Stomach smooth muscle (tissue), 2 donors: ENCODE measurements at regions not wholly inside any gene's neighbourhood (a gene's known extent, or its start where the extent isn't known, plus 50 kb on each side); places are given as distances from the start of the nearest gene placed in this dataset.

Experiments
- H3K27ac ChIP-seq: one replicate; pipeline ENCODE4 v1.7.0; 2013; ENCODE audit warnings: mild to moderate bottlenecking, low read length, inconsistent platforms
- H3K27me3 ChIP-seq, 2 donors: one replicate each; pipeline ENCODE4 v1.7.0; 2013; ENCODE audit warnings: low read length in 2 of 2; ENCODE audit not compliant: insufficient read depth in 2 of 2, control insufficient read depth in 1 of 2
- H3K36me3 ChIP-seq, 2 donors: one replicate each; pipeline ENCODE4 v1.7.0; 2013; ENCODE audit warnings: low read length in 2 of 2; ENCODE audit not compliant: control insufficient read depth in 2 of 2, insufficient read depth in 2 of 2
- H3K4me1 ChIP-seq: one replicate; pipeline ENCODE4 v1.7.0; 2013; ENCODE audit warnings: low read length; ENCODE audit not compliant: control insufficient read depth, insufficient read depth
- H3K4me3 ChIP-seq, 2 donors: one replicate each; pipeline ENCODE4 v1.7.0; 2013; ENCODE audit warnings: low read length in 2 of 2
- H3K9ac ChIP-seq, 2 donors: one replicate each; pipeline ENCODE4 v1.7.0; 2013; ENCODE audit warnings: low read length in 2 of 2, mild to moderate bottlenecking in 1 of 2
- H3K9me3 ChIP-seq, 2 donors: one replicate each; pipeline ENCODE4 v1.7.0; 2013; ENCODE audit warnings: low read length in 2 of 2; ENCODE audit not compliant: control insufficient read depth in 2 of 2
- donor health status: healthy.
- donor health status: Pancreatic carcinoma.

- no peak overlapping the region for H3K4me3 ChIP-seq
- no peaks in the 10 kb centered on the region for H3K9me3 ChIP-seq
- H3K36me3 ChIP-seq: no peaks in the 10 kb centered on the region
- no peaks in the 10 kb centered on the region for H3K4me1 ChIP-seq
- no peak overlapping the region for H3K27ac ChIP-seq
- no peak overlapping the region for H3K9ac ChIP-seq
- H3K27me3 ChIP-seq: no peaks in the 10 kb centered on the region
These were observed 964.9 kb upstream of the ACVR2A start for GRCh38 chr2:146879882-146880281.

DNA sequence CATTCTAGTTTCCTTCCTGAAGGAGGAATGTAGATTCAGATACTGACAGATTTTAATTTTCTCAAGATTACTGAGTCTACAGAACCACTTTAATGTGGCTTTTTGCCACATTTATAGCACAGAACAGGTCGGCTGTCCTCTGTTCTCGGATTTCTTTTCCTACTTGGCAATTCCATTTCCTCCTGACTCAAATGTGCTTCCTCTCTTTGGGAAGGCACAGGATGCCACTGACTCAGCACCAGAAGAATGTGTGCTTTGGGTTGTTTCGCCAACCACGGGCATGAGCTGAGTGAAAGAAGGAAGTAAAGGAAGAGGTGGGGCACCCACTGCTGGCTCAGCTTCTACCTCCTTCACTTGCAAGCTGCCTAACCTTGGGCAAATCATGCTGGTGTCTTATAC lies 970.6 kb upstream of the ACVR2A start:
- Histone ChIP-seq H3K9me3 (no peaks in the 10 kb centered on the region), H3K4me1 (no peaks in the 10 kb centered on the region), H3K4me3 (no peak overlapping the region), H3K36me3 (no peaks in the 10 kb centered on the region), H3K27ac (no peak overlapping the region), H3K27me3 (no peaks in the 10 kb centered on the region), H3K9ac (no peak overlapping the region)

- H3K27me3 ChIP-seq: no peaks in the 10 kb centered on the region
- H3K9me3 ChIP-seq: no peaks in the 10 kb centered on the region
- no peaks in the 10 kb centered on the region for H3K4me1 ChIP-seq
These were observed 971.1 kb upstream of the ACVR2A start for GRCh38 chr2:146873646-146874259.

GRCh38 chr2:146873056-146873455 lies 971.8 kb upstream of the ACVR2A start:
- no peak overlapping the region for H3K27ac ChIP-seq
- no peak overlapping the region for H3K4me3 ChIP-seq
- H3K9ac ChIP-seq: no peak overlapping the region
- no peaks in the 10 kb centered on the region for H3K4me1 ChIP-seq
- no peaks in the 10 kb centered on the region for H3K27me3 ChIP-seq
- no peaks in the 10 kb centered on the region for H3K36me3 ChIP-seq
- no peaks in the 10 kb centered on the region for H3K9me3 ChIP-seq

More at GRCh38 chr2:146873646-146874259, 971.1 kb upstream of the ACVR2A start:
- Histone ChIP-seq H3K4me3 (no peak overlapping the region), H3K36me3 (no peaks in the 10 kb centered on the region), H3K9ac (no peak overlapping the region), H3K27ac (no peak overlapping the region)

- H3K27me3 ChIP-seq: no peaks in the 10 kb centered on the region
- H3K27ac ChIP-seq: no peak overlapping the region
- no peak overlapping the region for H3K9ac ChIP-seq
- H3K4me3 ChIP-seq: no peak overlapping the region
- no peaks in the 10 kb centered on the region for H3K9me3 ChIP-seq
- no peaks in the 10 kb centered on the region for H3K36me3 ChIP-seq
- H3K4me1 ChIP-seq: no peaks in the 10 kb centered on the region
These were observed 974.1 kb upstream of the ACVR2A start for GRCh38 chr2:146870691-146871090.

- Histone ChIP-seq H3K36me3 (no peaks in the 10 kb centered on the region), H3K4me1 (no peaks in the 10 kb centered on the region), H3K4me3 (no peak overlapping the region), H3K27me3 (no peaks in the 10 kb centered on the region), H3K9me3 (no peaks in the 10 kb centered on the region), H3K27ac (no peak overlapping the region), H3K9ac (no peak overlapping the region)
These were observed 975.5 kb upstream of the ACVR2A start for GRCh38 chr2:146869328-146869727.

DNA sequence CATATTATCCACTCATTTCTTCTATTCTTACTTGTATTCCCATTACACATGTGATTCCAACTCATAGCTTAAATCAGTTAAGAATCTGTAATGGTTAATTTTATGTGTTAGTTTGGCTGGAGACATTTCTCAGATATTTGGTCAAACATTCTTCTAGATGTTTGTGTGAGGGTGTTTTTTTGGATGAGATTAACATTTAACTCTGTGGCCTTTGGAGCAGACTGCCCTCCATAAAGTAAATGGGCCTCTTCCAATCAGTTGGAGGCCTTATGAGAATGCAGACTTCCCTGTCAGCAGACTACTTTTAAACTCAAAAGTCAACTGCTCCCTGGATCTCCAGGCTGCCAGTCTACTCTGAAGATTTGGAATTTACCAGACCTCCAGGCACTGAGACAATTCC lies 976.8 kb upstream of the ACVR2A start:
- Histone ChIP-seq H3K9ac (no peak overlapping the region), H3K4me3 (no peak overlapping the region), H3K27ac (no peak overlapping the region), H3K9me3 (no peaks in the 10 kb centered on the region), H3K27me3 (no peaks in the 10 kb centered on the region), H3K4me1 (no peaks in the 10 kb centered on the region), H3K36me3 (no peaks in the 10 kb centered on the region)

DNA sequence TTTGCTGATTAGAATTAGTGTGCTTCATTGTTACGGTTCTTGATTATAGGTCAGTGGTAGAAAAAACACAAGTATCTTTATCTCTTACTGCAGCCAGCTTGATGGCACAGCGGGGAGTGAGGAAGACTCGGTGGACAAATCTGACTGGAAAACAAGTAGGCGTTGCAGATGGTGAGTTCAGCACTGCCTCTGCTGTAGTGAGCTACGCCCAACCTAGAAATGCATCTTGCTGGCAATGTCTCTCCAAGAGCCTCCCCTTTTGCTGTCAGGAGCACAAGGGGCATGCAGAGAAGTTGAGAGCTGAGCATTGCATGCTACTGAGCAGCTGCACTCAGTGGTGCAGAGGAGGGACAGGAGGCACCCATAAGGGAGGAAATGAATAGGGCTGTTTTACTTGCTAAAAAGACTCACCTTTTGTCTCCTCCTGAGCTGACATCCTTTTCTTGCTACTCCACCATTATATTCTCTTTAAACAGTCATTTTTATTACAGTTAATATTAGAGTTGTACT lies 977.3 kb upstream of the ACVR2A start:
- Histone ChIP-seq H3K4me3 (no peak overlapping the region), H3K27ac (no peak overlapping the region), H3K27me3 (no peaks in the 10 kb centered on the region), H3K36me3 (no peaks in the 10 kb centered on the region), H3K4me1 (no peaks in the 10 kb centered on the region), H3K9me3 (no peaks in the 10 kb centered on the region), H3K9ac (no peak overlapping the region)

GRCh38 chr2:146853741-146854444 lies 990.9 kb upstream of the ACVR2A start:
- no peak overlapping the region for H3K4me3 ChIP-seq
- H3K27ac ChIP-seq: no peak overlapping the region
- H3K9ac ChIP-seq: no peak overlapping the region
- no peaks in the 10 kb centered on the region for H3K27me3 ChIP-seq
- no peaks in the 10 kb centered on the region for H3K4me1 ChIP-seq
- no peaks in the 10 kb centered on the region for H3K9me3 ChIP-seq
- no peaks in the 10 kb centered on the region for H3K36me3 ChIP-seq

- no peaks in the 10 kb centered on the region for H3K36me3 ChIP-seq
- H3K9me3 ChIP-seq: no peaks in the 10 kb centered on the region
- no peak overlapping the region for H3K9ac ChIP-seq
- H3K4me3 ChIP-seq: no peak overlapping the region
- H3K27me3 ChIP-seq: no peaks in the 10 kb centered on the region
- H3K4me1 ChIP-seq: no peaks in the 10 kb centered on the region
- no peak overlapping the region for H3K27ac ChIP-seq
These were observed 992.2 kb upstream of the ACVR2A start for GRCh38 chr2:146852661-146853060.

DNA sequence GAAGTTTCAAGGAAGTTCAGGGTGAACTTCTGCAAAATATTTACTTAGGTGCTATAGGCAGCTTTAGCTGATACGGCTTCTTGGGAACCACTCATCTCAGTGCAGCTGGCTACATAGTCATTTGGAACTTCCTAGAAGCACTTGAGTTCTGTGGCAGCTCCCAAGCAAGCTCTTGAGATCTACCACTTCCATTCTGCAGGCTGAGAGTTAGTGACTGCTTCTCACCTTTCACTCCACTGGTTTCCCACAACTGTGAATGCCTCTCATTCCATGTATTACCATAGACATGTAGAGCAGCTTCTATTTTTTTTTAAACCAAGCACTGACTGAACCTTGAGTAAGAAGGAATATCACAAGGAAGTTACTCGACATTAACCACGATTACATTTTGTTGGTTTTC lies 994.1 kb upstream of the ACVR2A start:
- H3K9ac ChIP-seq: no peak overlapping the region
- H3K4me1 ChIP-seq: no peaks in the 10 kb centered on the region
- H3K27ac ChIP-seq: no peak overlapping the region
- H3K4me3 ChIP-seq: no peak overlapping the region
- no peaks in the 10 kb centered on the region for H3K9me3 ChIP-seq
- H3K27me3 ChIP-seq: no peaks in the 10 kb centered on the region
- H3K36me3 ChIP-seq: no peaks in the 10 kb centered on the region
